KMS-11 (cell line): ENCODE measurements at regions not wholly inside any gene's neighbourhood (a gene's known extent, or its start where the extent isn't known, plus 50 kb on each side); places are given as distances from the start of the nearest gene placed in this dataset.

ENCODE experiments used
- H2AFZ ChIP-seq: fragments of 200-600 bp; sonication (generic); 2 replicates; pipeline ENCODE4 v1.6.1; 2016; ENCODE audit warnings: antibody characterized with exemption, mixed run types, low read depth
- H3K27ac ChIP-seq: fragments of 200-600 bp; sonication (generic); 2 replicates; pipeline ENCODE4 v1.6.1; 2016; ENCODE audit warnings: mild to moderate bottlenecking, mixed run types
- H3K27me3 ChIP-seq: fragments of 200-600 bp; sonication (generic); 2 replicates; pipeline ENCODE4 v1.6.1; 2017; ENCODE audit warnings: mild to moderate bottlenecking, low read depth, mixed run types, moderate library complexity; ENCODE audit not compliant: insufficient read depth
- H3K36me3 ChIP-seq: fragments of 200-600 bp; sonication (generic); 2 replicates; pipeline ENCODE4 v1.6.1; 2017; ENCODE audit warnings: mild to moderate bottlenecking, mixed run types; ENCODE audit not compliant: insufficient read depth
- H3K4me1 ChIP-seq: fragments of 200-600 bp; sonication (generic); 2 replicates; pipeline ENCODE4 v1.6.1; 2016; ENCODE audit warnings: mild to moderate bottlenecking, low read depth, mixed run types; ENCODE audit not compliant: poor library complexity, severe bottlenecking
- H3K4me2 ChIP-seq: fragments of 200-600 bp; sonication (generic); 2 replicates; pipeline ENCODE4 v1.7.0; 2016; ENCODE audit warnings: mild to moderate bottlenecking, mixed run types
- H3K4me3 ChIP-seq: fragments of 200-600 bp; sonication (generic); IDR thresholded peaks from 2 replicates; pipeline ENCODE4 v1.6.1; 2017; ENCODE audit warnings: low read depth, low read length, mixed read lengths; ENCODE audit not compliant: insufficient read depth
- H3K79me2 ChIP-seq: fragments of 200-600 bp; sonication (generic); 2 replicates; pipeline ENCODE4 v1.6.1; 2016; ENCODE audit warnings: low read depth, mixed run types; ENCODE audit not compliant: insufficient read depth
- H3K9ac ChIP-seq: fragments of 200-600 bp; sonication (generic); 2 replicates; pipeline ENCODE4 v1.6.1; 2016; ENCODE audit warnings: mild to moderate bottlenecking, mixed run types
- H4K20me1 ChIP-seq: fragments of 200-600 bp; sonication (generic); 2 replicates; pipeline ENCODE4 v1.6.1; 2016; ENCODE audit warnings: mild to moderate bottlenecking, mixed run types; ENCODE audit not compliant: insufficient read depth
- CTCF ChIP-seq: fragments of 200-600 bp; sonication (generic); conservative IDR thresholded peaks from 2 replicates; pipeline ENCODE4 v1.6.1; 2017; ENCODE audit warnings: low read depth, mild to moderate bottlenecking, antibody characterized with exemption, low read length, moderate library complexity, mixed read lengths

- no peak for TF ChIP-seq CTCF
- Histone ChIP-seq H3K79me2 (no peaks in the 10 kb centered on the region), H3K4me2 (no peak overlapping the region)
These were observed 87.1 kb upstream of the SHANK2 start for GRCh38 chr11:71339396-71339881.

GRCh38 chr11:71338801-71339395 lies 86.5 kb upstream of the SHANK2 start:
- Histone ChIP-seq H4K20me1 (no peaks in the 10 kb centered on the region), H3K4me3 (no peak overlapping the region), H3K4me2 (no peak overlapping the region), H3K4me1 (no peaks in the 10 kb centered on the region), H2AFZ (no peak overlapping the region), H3K36me3 (no peaks in the 10 kb centered on the region), H3K27me3 (peaks cover 3% of the 10 kb centered on the region; the same call in 1 of the 2 replicates), H3K27ac (no peak overlapping the region), H3K79me2 (no peaks in the 10 kb centered on the region), H3K9ac (no peak overlapping the region)
- TF ChIP-seq CTCF: no peak

More at GRCh38 chr11:71339396-71339881, 87.1 kb upstream of the SHANK2 start:
- Histone ChIP-seq H3K36me3 (no peaks in the 10 kb centered on the region), H3K27ac (no peak overlapping the region), H3K4me1 (no peaks in the 10 kb centered on the region), H2AFZ (no peak overlapping the region), H3K9ac (no peak overlapping the region), H3K27me3 (peaks cover 3% of the 10 kb centered on the region; the same call in 1 of the 2 replicates), H4K20me1 (no peaks in the 10 kb centered on the region), H3K4me3 (no peak overlapping the region)

- H3K9ac ChIP-seq: no peak overlapping the region
- no peak overlapping the region for H3K27ac ChIP-seq
- no peaks in the 10 kb centered on the region for H3K79me2 ChIP-seq
- H3K4me3 ChIP-seq: no peak overlapping the region
- no peak overlapping the region for H3K4me2 ChIP-seq
- H3K4me1 ChIP-seq: no peaks in the 10 kb centered on the region
- no peaks in the 10 kb centered on the region for H4K20me1 ChIP-seq
- H3K36me3 ChIP-seq: no peaks in the 10 kb centered on the region
- H3K27me3 ChIP-seq: peaks cover 3% of the 10 kb centered on the region; the same call in 1 of the 2 replicates
- no peak overlapping the region for H2AFZ ChIP-seq
- TF ChIP-seq CTCF: no peak
These were observed 84.8 kb upstream of the SHANK2 start for GRCh38 chr11:71336996-71337754.

DNA sequence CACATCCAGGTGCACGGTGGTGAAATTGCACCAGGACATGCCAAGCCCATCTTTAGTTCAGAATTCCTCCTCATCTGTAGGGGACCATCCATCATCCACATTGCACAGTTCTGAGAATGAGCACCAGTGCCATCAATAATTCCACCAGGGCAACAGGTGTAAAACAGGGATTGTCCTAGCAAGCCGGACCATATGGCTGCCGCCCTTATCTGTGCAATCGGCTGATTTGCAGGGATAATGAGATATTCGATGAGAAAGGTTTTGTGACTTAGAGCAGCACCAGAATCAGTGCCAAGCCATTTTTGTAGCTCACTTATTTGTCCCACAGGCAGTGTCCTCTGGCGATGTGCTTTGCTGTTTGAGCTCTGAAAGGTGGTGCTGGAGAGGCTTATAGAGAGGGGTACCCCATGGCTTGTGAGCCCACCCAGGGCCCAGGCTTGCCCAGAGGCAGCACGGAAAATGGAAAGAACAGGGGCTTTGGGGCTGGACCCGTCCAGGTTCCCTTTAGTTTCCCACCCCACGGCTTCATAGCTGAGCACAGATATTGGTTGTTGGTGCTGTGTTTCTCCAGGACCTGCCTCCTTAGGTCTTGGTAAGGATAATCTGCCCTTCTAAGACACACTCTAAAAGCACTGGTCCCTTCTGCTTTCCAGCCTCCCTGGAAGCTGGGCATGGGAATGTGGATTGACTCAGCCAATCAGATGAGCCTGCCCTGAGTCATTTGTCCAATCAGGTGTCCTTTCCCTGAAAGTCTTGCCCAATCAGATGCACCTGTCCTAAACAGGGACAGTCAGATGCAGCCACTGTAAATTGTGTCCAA lies 84.0 kb upstream of the SHANK2 start:
- H3K27ac ChIP-seq: no peak overlapping the region
- H3K4me1 ChIP-seq: no peaks in the 10 kb centered on the region
- no peak overlapping the region for H3K4me3 ChIP-seq
- no peaks in the 10 kb centered on the region for H4K20me1 ChIP-seq
- no peak overlapping the region for H3K9ac ChIP-seq
- TF ChIP-seq CTCF: no peak
- H3K36me3 ChIP-seq: no peaks in the 10 kb centered on the region
- H3K27me3 ChIP-seq: no peaks in the 10 kb centered on the region; the same call in 1 of the 2 replicates
- H3K4me2 ChIP-seq: no peak overlapping the region
- H2AFZ ChIP-seq: no peak overlapping the region
- H3K79me2 ChIP-seq: no peaks in the 10 kb centered on the region
